Lung (tissue), 11 donors: ENCODE measurements at regions not wholly inside any gene's neighbourhood (a gene's known extent, or its start where the extent isn't known, plus 50 kb on each side); places are given as distances from the start of the nearest gene placed in this dataset.

ENCODE experiments used
- ATAC-seq: fragments of 200-7000 bp; cut with Tn5 transposase; one replicate; pipeline ENCODE4 v1.9.1; 2020; ENCODE audit warnings: moderate number of reproducible peaks; ENCODE audit not compliant: insufficient read depth, low FRiP score
- DNase-seq, 3 donors: peaks; one replicate each; pipeline ENCODE4 v3.0.0-alpha.2; 2013 to 2017
- H3K27ac ChIP-seq, 2 donors: one replicate each; pipeline ENCODE4 v1.5.1; 2013; ENCODE audit warnings: mild to moderate bottlenecking in 2 of 2, moderate library complexity in 2 of 2, control low read depth in 1 of 2, inconsistent platforms in 1 of 2, low read depth in 1 of 2, low read length in 1 of 2
- H3K27me3 ChIP-seq, 3 donors: one replicate each; pipeline ENCODE4 v1.5.1; 2013; ENCODE audit warnings: low read length in 2 of 3; ENCODE audit not compliant: control insufficient read depth in 3 of 3, insufficient read depth in 3 of 3
- H3K36me3 ChIP-seq, 4 donors: one replicate each; pipeline ENCODE4 v1.5.1; 2013; ENCODE audit warnings: low read length in 4 of 4, mild to moderate bottlenecking in 1 of 4, moderate library complexity in 1 of 4; ENCODE audit not compliant: control insufficient read depth in 4 of 4, insufficient read depth in 4 of 4
- H3K4me1 ChIP-seq, 5 donors: one replicate each; pipeline ENCODE4 v1.5.1; 2013; ENCODE audit warnings: low read length in 5 of 5, mild to moderate bottlenecking in 2 of 5, moderate library complexity in 1 of 5; ENCODE audit not compliant: control insufficient read depth in 5 of 5, insufficient read depth in 5 of 5
- H3K4me3 ChIP-seq: one replicate; pipeline ENCODE4 v1.5.1; 2013; ENCODE audit warnings: mild to moderate bottlenecking, control low read depth, moderate library complexity
- H3K9ac ChIP-seq, 2 donors: one replicate each; pipeline ENCODE4 v1.5.1; 2013; ENCODE audit warnings: low read length in 2 of 2, control low read depth in 1 of 2; ENCODE audit not compliant: insufficient read depth in 1 of 2
- H3K9me3 ChIP-seq, 4 donors: one replicate each; pipeline ENCODE4 v1.5.1; 2013; ENCODE audit warnings: low read length in 3 of 4, mild to moderate bottlenecking in 1 of 4, moderate library complexity in 1 of 4; ENCODE audit not compliant: control insufficient read depth in 4 of 4, insufficient read depth in 3 of 4
- WGBS, 2 donors: extraction: QIAGEN DNeasy Blood & Tissue Kit; methylation state at CpG; one replicate each; pipeline ENCODE4 v1.1.7; 2013; 5-methylcytosine and 5-hydroxymethylcytosine counted together
- TF ChIP-seq, protein P1 (sequence below): IDR thresholded peaks from 2 replicates; pipeline ENCODE4 v1.5.1; 2012; ENCODE audit warnings: mild to moderate bottlenecking; ENCODE audit errors: control extremely low read depth, extremely low read depth
- donor health status: control.
- donor health status: control.
- donor health status: Bipolar disorder and iron deficiency.
- donor health status: healthy.
- donor health status: DM: yes; HTN: yes; CAD: no.

DNA sequence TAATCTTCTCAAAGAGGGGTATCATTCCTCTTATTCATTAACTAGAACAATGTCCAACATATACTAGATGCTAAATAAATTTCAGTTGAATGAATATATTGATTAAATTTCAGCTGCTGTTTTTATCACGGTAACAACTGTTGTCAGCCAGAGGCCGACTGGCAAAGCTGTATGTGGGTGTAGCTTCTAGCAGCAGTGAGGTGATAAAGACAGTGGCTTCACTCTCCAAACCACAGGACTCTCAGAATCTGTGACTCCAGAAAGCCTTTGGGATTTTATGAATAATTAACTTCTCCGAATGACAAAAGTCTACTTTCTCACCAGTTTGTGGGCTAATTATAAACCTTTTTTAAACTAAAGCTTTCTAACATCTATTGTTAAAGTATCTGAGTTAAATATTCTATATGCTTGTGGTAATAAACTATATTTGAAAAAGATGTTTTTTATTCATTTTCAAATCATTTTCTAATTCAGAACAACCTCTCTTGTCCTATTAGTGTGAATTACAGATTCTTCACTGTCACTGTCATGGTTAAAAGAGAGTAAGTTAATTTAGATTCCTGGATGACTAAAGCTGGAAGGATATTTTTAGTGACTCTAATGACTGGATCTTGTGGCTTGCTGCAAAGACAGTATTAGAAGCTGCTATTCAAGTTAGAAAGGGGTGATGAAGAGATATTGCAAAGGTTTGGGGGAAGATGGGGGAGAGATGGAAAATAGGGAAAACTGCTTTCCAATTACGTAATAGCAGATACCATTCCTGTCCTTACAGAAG is 796.4 kb upstream of the ARPP21 start:
- 68 to 82% methylated on average over 4 of the region's 4 CpGs for WGBS, 2 donors
- H3K4me1 ChIP-seq: no peaks in the 10 kb centered on the region
- no peak overlapping the region for H3K9ac ChIP-seq
- no peak overlapping the region for H3K27ac ChIP-seq
- H3K4me3 ChIP-seq: no peak overlapping the region
- no peaks in the 10 kb centered on the region for H3K36me3 ChIP-seq
- no peaks in the 10 kb centered on the region for H3K9me3 ChIP-seq
- TF ChIP-seq, protein P1, sequence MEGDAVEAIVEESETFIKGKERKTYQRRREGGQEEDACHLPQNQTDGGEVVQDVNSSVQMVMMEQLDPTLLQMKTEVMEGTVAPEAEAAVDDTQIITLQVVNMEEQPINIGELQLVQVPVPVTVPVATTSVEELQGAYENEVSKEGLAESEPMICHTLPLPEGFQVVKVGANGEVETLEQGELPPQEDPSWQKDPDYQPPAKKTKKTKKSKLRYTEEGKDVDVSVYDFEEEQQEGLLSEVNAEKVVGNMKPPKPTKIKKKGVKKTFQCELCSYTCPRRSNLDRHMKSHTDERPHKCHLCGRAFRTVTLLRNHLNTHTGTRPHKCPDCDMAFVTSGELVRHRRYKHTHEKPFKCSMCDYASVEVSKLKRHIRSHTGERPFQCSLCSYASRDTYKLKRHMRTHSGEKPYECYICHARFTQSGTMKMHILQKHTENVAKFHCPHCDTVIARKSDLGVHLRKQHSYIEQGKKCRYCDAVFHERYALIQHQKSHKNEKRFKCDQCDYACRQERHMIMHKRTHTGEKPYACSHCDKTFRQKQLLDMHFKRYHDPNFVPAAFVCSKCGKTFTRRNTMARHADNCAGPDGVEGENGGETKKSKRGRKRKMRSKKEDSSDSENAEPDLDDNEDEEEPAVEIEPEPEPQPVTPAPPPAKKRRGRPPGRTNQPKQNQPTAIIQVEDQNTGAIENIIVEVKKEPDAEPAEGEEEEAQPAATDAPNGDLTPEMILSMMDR: no peak
- ATAC-seq (no peak), DNase-seq (no peak)
- peaks cover 0 to 20% (median 0%) of the 10 kb centered on the region in 3 donors for H3K27me3 ChIP-seq

- no peak overlapping the region for H3K4me3 ChIP-seq
- WGBS, 2 donors: 59 to 68% methylated on average over 2 of the region's 2 CpGs
- TF ChIP-seq, protein P1: no peak
- no peak overlapping the region for H3K9ac ChIP-seq
- ATAC-seq (no peak), DNase-seq (no peak)
- no peak overlapping the region for H3K27ac ChIP-seq
- H3K36me3 ChIP-seq: no peaks in the 10 kb centered on the region
- H3K4me1 ChIP-seq: no peaks in the 10 kb centered on the region
- H3K27me3 ChIP-seq: peaks cover 0 to 20% (median 0%) of the 10 kb centered on the region in 3 donors
- H3K9me3 ChIP-seq: no peaks in the 10 kb centered on the region
Measured at GRCh38 chr3:34844323-34844620, 795.1 kb upstream of the ARPP21 start.

DNA sequence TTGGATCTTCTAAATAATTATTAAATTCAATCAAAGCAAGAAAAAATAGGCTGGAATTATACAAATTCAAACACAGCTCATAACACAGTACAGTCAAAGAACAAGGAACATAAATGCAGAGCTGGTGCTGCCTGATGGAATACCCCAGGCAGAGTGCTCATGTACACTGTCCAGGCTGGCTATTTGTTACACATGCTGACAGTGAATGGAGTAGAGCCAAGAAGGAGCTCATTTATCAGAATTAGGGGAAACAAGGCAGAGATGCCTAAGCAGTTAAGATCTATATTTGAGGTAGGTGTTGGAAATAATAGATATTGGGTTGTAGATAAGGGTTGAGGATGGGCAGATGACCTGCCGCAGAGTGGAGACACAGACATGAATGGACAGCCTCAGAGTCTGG is 788.2 kb upstream of the ARPP21 start:
- no peak overlapping the region for H3K4me3 ChIP-seq
- ATAC-seq (no peak), DNase-seq (no peak)
- WGBS, 2 donors: 83 to 85% methylated on average over 1 of the region's 1 CpG
- H3K9ac ChIP-seq: no peak overlapping the region
- TF ChIP-seq, protein P1: no peak
- no peaks in the 10 kb centered on the region for H3K36me3 ChIP-seq
- H3K27ac ChIP-seq: no peak overlapping the region
- no peaks in the 10 kb centered on the region for H3K9me3 ChIP-seq
- peaks cover 0 to 4% (median 0%) of the 10 kb centered on the region in 3 donors for H3K27me3 ChIP-seq
- H3K4me1 ChIP-seq: peaks cover 0 to 5% (median under 1%) of the 10 kb centered on the region in 5 donors
